ENCODE measurements at regions not wholly inside any gene's neighbourhood (a gene's known extent, or its start where the extent isn't known, plus 50 kb on each side); places are given as distances from the start of the nearest gene placed in this dataset.

GRCh38 chr1:232499188-232499587 lies 130.7 kb downstream of the SIPA1L2 start:
- DNase-seq (ENCODE audit: low spot score) = no peak
- no peaks in the 10 kb centered on the region for H3K27me3 Mint-ChIP-seq (ENCODE audit: low read depth)
- no peak overlapping the region for H3K27ac Mint-ChIP-seq
- H3K36me3 Mint-ChIP-seq (ENCODE audit: low read depth) = no peaks in the 10 kb centered on the region
- no peak overlapping the region for H3K4me3 Mint-ChIP-seq
- H3K9me3 Mint-ChIP-seq = no peaks in the 10 kb centered on the region
- H3K4me1 Mint-ChIP-seq (ENCODE audit: low read depth) = no peaks in the 10 kb centered on the region

- H3K4me3 Mint-ChIP-seq = no peak overlapping the region
- H3K27me3 Mint-ChIP-seq (ENCODE audit: low read depth) = no peaks in the 10 kb centered on the region
- no peak for DNase-seq (ENCODE audit: low spot score)
- no peak overlapping the region for H3K27ac Mint-ChIP-seq
- no peaks in the 10 kb centered on the region for H3K4me1 Mint-ChIP-seq (ENCODE audit: low read depth)
- H3K9me3 Mint-ChIP-seq = no peaks in the 10 kb centered on the region
- no peaks in the 10 kb centered on the region for H3K36me3 Mint-ChIP-seq (ENCODE audit: low read depth)
Measured at GRCh38 chr1:232493869-232494268, 136.1 kb downstream of the SIPA1L2 start.

GRCh38 chr1:232489256-232489655 lies 140.7 kb downstream of the SIPA1L2 start:
- H3K4me1 Mint-ChIP-seq (ENCODE audit: low read depth) = no peaks in the 10 kb centered on the region
- no peak overlapping the region for H3K4me3 Mint-ChIP-seq
- no peaks in the 10 kb centered on the region for H3K9me3 Mint-ChIP-seq
- no peaks in the 10 kb centered on the region for H3K36me3 Mint-ChIP-seq (ENCODE audit: low read depth)
- no peaks in the 10 kb centered on the region for H3K27me3 Mint-ChIP-seq (ENCODE audit: low read depth)
- no peak overlapping the region for H3K27ac Mint-ChIP-seq
- no peak for DNase-seq (ENCODE audit: low spot score)

GRCh38 chr1:232487236-232487635 lies 142.7 kb downstream of the SIPA1L2 start:
- no peak overlapping the region for H3K4me3 Mint-ChIP-seq
- H3K27ac Mint-ChIP-seq = no peak overlapping the region
- no peak for DNase-seq (ENCODE audit: low spot score)
- H3K4me1 Mint-ChIP-seq (ENCODE audit: low read depth) = no peaks in the 10 kb centered on the region
- no peaks in the 10 kb centered on the region for H3K9me3 Mint-ChIP-seq
- H3K27me3 Mint-ChIP-seq (ENCODE audit: low read depth) = no peaks in the 10 kb centered on the region
- H3K36me3 Mint-ChIP-seq (ENCODE audit: low read depth) = no peaks in the 10 kb centered on the region

GRCh38 chr1:232486454-232487207 lies 143.3 kb downstream of the SIPA1L2 start:
- Mint-ChIP-seq H3K4me3 (no peak overlapping the region), H3K27ac (no peak overlapping the region)
- no peak for DNase-seq (ENCODE audit: low spot score)

GRCh38 chr1:232486006-232486405 lies 143.9 kb downstream of the SIPA1L2 start:
- no peaks in the 10 kb centered on the region for H3K9me3 Mint-ChIP-seq
- H3K4me1 Mint-ChIP-seq (ENCODE audit: low read depth) = no peaks in the 10 kb centered on the region
- no peak for DNase-seq (ENCODE audit: low spot score)
- no peaks in the 10 kb centered on the region for H3K27me3 Mint-ChIP-seq (ENCODE audit: low read depth)
- no peak overlapping the region for H3K4me3 Mint-ChIP-seq
- H3K27ac Mint-ChIP-seq = no peak overlapping the region
- H3K36me3 Mint-ChIP-seq (ENCODE audit: low read depth) = no peaks in the 10 kb centered on the region

More at GRCh38 chr1:232486454-232487207, 143.3 kb downstream of the SIPA1L2 start:
- Mint-ChIP-seq H3K36me3 (ENCODE audit: low read depth) (no peaks in the 10 kb centered on the region), H3K4me1 (ENCODE audit: low read depth) (no peaks in the 10 kb centered on the region), H3K9me3 (no peaks in the 10 kb centered on the region), H3K27me3 (ENCODE audit: low read depth) (no peaks in the 10 kb centered on the region)

- Mint-ChIP-seq H3K27ac (no peak overlapping the region), H3K36me3 (ENCODE audit: low read depth) (no peaks in the 10 kb centered on the region), H3K9me3 (no peaks in the 10 kb centered on the region), H3K4me1 (ENCODE audit: low read depth) (no peaks in the 10 kb centered on the region), H3K27me3 (ENCODE audit: low read depth) (no peaks in the 10 kb centered on the region), H3K4me3 (no peak overlapping the region)
- DNase-seq (ENCODE audit: low spot score) = no peak
Measured at GRCh38 chr1:232484856-232485255, 145.1 kb downstream of the SIPA1L2 start.

- no peaks in the 10 kb centered on the region for H3K9me3 Mint-ChIP-seq
- no peak for DNase-seq (ENCODE audit: low spot score)
- no peak overlapping the region for H3K4me3 Mint-ChIP-seq
- no peak overlapping the region for H3K27ac Mint-ChIP-seq
- H3K27me3 Mint-ChIP-seq (ENCODE audit: low read depth) = no peaks in the 10 kb centered on the region
- no peaks in the 10 kb centered on the region for H3K4me1 Mint-ChIP-seq (ENCODE audit: low read depth)
- H3K36me3 Mint-ChIP-seq (ENCODE audit: low read depth) = no peaks in the 10 kb centered on the region
Measured at GRCh38 chr1:232483826-232484225, 146.1 kb downstream of the SIPA1L2 start.

GRCh38 chr1:232481091-232481490 lies 148.8 kb downstream of the SIPA1L2 start:
- Mint-ChIP-seq H3K36me3 (ENCODE audit: low read depth) (no peaks in the 10 kb centered on the region), H3K27me3 (ENCODE audit: low read depth) (peaks cover 3% of the 10 kb centered on the region), H3K4me3 (no peak overlapping the region), H3K9me3 (no peaks in the 10 kb centered on the region), H3K4me1 (ENCODE audit: low read depth) (no peaks in the 10 kb centered on the region), H3K27ac (no peak overlapping the region)
- no peak for DNase-seq (ENCODE audit: low spot score)

- no peak overlapping the region for H3K4me3 Mint-ChIP-seq
- no peaks in the 10 kb centered on the region for H3K9me3 Mint-ChIP-seq
- H3K27ac Mint-ChIP-seq = no peak overlapping the region
- peaks cover 8% of the 10 kb centered on the region for H3K27me3 Mint-ChIP-seq (ENCODE audit: low read depth)
- no peaks in the 10 kb centered on the region for H3K36me3 Mint-ChIP-seq (ENCODE audit: low read depth)
- no peak for DNase-seq (ENCODE audit: low spot score)
- H3K4me1 Mint-ChIP-seq (ENCODE audit: low read depth) = no peaks in the 10 kb centered on the region
Measured at GRCh38 chr1:232477728-232478127, 152.2 kb downstream of the SIPA1L2 start.

GRCh38 chr1:232476538-232476950 lies 153.4 kb downstream of the SIPA1L2 start:
- Mint-ChIP-seq H3K27ac (no peak overlapping the region), H3K27me3 (ENCODE audit: low read depth) (peaks cover 8% of the 10 kb centered on the region), H3K36me3 (ENCODE audit: low read depth) (no peaks in the 10 kb centered on the region), H3K4me3 (no peak overlapping the region), H3K9me3 (no peaks in the 10 kb centered on the region), H3K4me1 (ENCODE audit: low read depth) (no peaks in the 10 kb centered on the region)
- no peak for DNase-seq (ENCODE audit: low spot score)

GRCh38 chr1:232474826-232475225 lies 155.1 kb downstream of the SIPA1L2 start:
- Mint-ChIP-seq H3K27me3 (ENCODE audit: low read depth) (peaks cover 8% of the 10 kb centered on the region), H3K9me3 (no peaks in the 10 kb centered on the region), H3K4me1 (ENCODE audit: low read depth) (peaks cover 5% of the 10 kb centered on the region), H3K4me3 (no peak overlapping the region), H3K27ac (no peak overlapping the region), H3K36me3 (ENCODE audit: low read depth) (no peaks in the 10 kb centered on the region)
- no peak for DNase-seq (ENCODE audit: low spot score)

- no peaks in the 10 kb centered on the region for H3K36me3 Mint-ChIP-seq (ENCODE audit: low read depth)
- no peaks in the 10 kb centered on the region for H3K9me3 Mint-ChIP-seq
- peaks cover 5% of the 10 kb centered on the region for H3K4me1 Mint-ChIP-seq (ENCODE audit: low read depth)
- peaks cover 8% of the 10 kb centered on the region for H3K27me3 Mint-ChIP-seq (ENCODE audit: low read depth)
- no peak for DNase-seq (ENCODE audit: low spot score)
- no peak overlapping the region for H3K4me3 Mint-ChIP-seq
- H3K27ac Mint-ChIP-seq = no peak overlapping the region
Measured at GRCh38 chr1:232473900-232474299, 156.0 kb downstream of the SIPA1L2 start.

GRCh38 chr1:232473324-232473723 lies 156.6 kb downstream of the SIPA1L2 start:
- no peaks in the 10 kb centered on the region for H3K9me3 Mint-ChIP-seq
- H3K27ac Mint-ChIP-seq = no peak overlapping the region
- peaks cover 5% of the 10 kb centered on the region for H3K4me1 Mint-ChIP-seq (ENCODE audit: low read depth)
- H3K27me3 Mint-ChIP-seq (ENCODE audit: low read depth) = peaks cover 8% of the 10 kb centered on the region
- no peak for DNase-seq (ENCODE audit: low spot score)
- H3K4me3 Mint-ChIP-seq = no peak overlapping the region
- no peaks in the 10 kb centered on the region for H3K36me3 Mint-ChIP-seq (ENCODE audit: low read depth)

GRCh38 chr1:232472485-232473041 lies 157.4 kb downstream of the SIPA1L2 start:
- DNase-seq (ENCODE audit: low spot score) = no peak
- Mint-ChIP-seq H3K4me1 (ENCODE audit: low read depth) (peaks cover 5% of the 10 kb centered on the region), H3K36me3 (ENCODE audit: low read depth) (no peaks in the 10 kb centered on the region), H3K9me3 (no peaks in the 10 kb centered on the region), H3K27me3 (ENCODE audit: low read depth) (peaks cover 8% of the 10 kb centered on the region), H3K4me3 (no peak overlapping the region), H3K27ac (no peak overlapping the region)

Data from T-helper 2 cell treated with Interferon-gamma antibody and Interleukin-4, amounts not matched to agents 5 μg/mL and 100 μg/mL, for 36 hours (primary cell).